Stimulated activated naive CD8-positive, alpha-beta T cell treated with anti-CD3 and anti-CD28 coated beads, Interleukin-15, Interleukin-2, amounts not matched to agents 100 U/mL and 50 U/mL, for 24 hours (primary cell): ENCODE measurements at regions not wholly inside any gene's neighbourhood (a gene's known extent, or its start where the extent isn't known, plus 50 kb on each side); places are given as distances from the start of the nearest gene placed in this dataset.

ENCODE experiments used
- ATAC-seq: fragments of 150-1000 bp; cut with Tn5 transposase; one replicate; pipeline ENCODE4 v1.10.0; 2021
- DNase-seq: peaks from one replicate; pipeline ENCODE4 v3.0.0; 2021

DNA sequence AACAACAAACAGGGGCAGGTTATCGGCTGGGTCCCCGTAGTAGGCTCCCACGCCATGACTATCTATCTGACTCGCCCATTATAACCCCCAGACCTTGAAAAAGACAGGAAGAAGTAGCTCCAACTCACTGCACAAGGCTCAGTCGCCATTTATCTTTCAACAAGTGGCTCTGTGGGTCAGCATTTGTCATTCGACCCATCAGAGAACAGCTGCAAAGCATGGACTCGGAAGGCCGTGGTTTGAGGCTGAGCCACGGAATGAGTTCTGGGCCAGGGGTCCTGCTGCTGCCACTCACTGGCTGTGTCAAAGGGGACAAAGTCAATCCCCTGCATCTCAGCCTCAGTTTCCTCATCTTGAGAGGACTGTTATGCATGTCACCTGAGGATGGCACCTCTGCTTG lies 131.0 kb downstream of the DMRTA2 start:
- no peak for ATAC-seq
- no peak for DNase-seq

DNA sequence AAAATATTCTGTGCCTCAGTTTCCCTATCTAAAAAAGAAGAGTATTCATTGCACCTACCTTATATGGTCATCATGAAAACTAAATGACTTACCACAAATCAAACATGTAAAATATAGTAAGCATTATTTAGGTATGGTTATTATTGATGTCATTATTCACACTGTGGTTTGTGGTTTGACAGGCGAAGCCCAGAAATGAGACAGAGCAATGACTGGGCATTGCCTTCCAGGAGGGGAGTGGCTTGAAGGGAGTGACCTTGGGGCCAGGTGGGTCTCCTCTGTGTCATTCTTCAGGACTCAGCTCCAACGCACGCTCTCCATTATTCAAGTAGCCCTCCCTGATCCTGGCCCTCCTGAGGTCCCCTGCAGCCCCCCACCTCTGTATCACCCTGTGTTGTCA lies 133.7 kb downstream of the DMRTA2 start:
- ATAC-seq (no peak), DNase-seq (no peak)

DNA sequence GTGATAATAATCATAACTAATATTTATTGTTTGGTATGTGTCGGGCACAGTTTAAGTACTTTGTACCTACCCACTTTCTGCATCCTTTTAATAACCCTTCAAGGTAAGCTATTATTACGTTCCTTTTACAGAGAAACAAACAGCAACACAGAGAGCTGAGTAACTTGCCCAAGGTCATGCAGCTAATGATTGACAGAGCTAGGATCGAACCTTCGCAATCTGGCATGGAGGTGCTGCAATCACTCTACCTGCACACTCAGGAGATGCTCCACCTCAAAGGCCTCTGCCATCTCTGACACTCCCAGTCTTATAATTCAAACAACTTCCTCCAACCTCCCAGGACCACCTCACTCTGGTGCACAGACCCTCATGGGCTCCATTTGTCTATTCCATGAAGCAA lies 137.2 kb downstream of the DMRTA2 start:
- DNase-seq (no peak), ATAC-seq (no peak)

DNA sequence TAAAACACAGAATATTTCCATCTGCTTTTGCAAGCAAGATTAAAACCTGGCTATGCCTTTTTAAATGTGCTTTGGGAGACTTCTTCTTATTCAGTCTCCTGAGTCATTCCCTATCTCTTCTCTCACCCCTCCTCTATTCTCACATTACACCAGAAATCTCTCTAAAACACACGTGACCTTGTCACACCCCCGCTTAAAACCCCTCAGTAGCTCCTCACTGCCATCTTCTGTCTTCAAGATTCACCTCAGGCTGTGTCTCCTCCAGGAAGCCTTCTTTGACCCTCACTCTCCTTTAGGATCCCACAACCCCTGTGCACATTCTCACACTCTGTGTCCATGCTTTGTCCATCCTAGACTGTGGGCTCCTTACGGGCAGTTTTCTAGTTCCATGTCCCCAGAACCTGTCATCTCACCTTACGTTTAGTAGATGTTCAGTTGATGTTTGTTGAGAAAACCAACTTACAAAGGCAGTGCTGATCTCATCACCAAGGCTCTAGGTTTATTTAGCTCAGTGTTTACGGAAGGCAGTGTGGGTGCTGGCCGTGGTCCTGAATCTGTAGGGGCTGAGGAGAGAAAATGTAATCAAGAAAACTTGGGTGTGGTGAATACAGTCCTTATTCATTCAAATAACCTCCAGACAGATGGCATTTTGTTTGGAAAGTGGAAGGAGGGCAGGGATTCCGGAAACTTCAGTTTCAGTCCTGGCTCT lies 143.5 kb downstream of the DMRTA2 start:
- no peak for ATAC-seq
- DNase-seq, result peak; percentile 4

DNA sequence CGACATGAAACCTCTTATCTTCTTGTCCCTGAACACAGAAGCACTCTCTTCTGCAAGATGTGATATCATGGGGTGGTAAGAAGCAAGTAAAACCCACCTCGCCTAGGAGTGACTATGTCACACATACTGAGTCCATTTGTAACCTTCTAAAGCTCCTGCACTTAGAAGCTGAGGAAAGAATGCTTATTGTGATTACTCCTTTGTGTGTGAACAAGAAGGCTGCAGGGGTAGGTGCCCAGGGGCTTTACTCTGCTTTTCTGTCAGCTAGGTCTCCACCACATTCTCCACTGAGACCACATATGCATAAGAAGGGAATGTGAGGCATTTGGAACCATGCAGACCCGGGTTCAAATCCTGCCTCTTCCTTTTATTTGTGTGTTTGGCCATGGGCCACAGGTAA lies 144.3 kb downstream of the DMRTA2 start:
- DNase-seq (no peak), ATAC-seq (no peak)

DNA sequence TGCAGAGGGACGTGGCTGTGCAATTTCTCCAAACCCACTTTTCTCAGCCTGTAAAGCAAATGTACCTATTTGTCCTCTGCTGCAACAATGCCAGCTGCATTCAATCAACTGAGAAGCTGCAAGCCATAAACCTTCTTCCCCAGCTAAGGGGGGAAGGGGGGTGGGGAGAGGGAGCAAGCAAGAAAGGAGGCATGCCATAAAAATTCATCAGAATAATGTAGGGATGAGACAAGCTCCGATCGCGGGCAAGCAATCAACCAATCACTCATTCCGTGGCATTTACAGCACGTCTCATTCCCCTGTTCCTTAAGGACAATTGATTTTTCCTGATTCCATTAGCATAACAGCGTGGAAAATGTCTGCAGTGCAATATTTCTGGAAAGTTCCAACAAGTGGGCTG lies 144.8 kb downstream of the DMRTA2 start:
- no peak for ATAC-seq

DNA sequence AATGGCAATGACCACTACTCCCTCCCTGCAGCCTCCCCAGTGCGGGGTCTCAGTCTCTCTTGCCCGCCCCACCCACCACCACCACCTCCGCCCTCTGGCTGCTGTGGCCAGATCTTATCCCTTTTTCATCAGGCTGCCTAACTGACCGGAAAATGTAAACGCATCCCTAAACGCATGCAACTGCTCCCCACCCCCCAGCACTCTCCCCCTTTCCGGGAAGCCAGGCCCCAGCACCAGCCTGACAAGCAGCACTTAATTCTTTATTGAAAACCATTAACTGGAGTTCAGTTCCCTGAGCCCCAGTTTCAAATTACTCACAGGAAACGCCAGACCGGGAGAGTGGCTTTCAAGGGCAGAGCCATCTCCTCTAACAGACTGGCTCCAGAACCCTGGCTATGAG lies 147.7 kb downstream of the DMRTA2 start:
- DNase-seq, result no peak
- ATAC-seq, result no peak

More for the DNA sequence above, 144.8 kb downstream of the DMRTA2 start:
- DNase-seq, result no peak

DNA sequence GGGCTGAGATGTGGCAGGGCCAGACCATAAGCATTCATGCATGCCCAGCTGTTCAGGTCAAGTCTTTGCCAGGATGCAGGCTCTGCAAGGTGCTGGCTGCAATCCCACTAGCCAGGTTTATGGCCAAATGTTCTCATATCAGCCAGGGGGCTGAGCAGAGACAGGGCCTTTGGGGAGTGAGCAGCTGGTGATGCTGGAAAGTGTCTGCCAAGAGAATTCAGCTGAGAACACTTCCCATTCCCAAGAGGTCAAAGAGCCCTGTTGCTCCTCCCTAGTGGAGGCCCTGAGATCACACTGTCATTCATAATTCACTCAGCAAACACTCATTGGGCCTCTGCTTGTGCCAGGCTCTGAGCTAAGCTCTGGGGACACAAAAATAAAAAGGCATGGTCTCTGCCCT lies 150.3 kb downstream of the DMRTA2 start:
- DNase-seq, result no peak
- ATAC-seq, result no peak

DNA sequence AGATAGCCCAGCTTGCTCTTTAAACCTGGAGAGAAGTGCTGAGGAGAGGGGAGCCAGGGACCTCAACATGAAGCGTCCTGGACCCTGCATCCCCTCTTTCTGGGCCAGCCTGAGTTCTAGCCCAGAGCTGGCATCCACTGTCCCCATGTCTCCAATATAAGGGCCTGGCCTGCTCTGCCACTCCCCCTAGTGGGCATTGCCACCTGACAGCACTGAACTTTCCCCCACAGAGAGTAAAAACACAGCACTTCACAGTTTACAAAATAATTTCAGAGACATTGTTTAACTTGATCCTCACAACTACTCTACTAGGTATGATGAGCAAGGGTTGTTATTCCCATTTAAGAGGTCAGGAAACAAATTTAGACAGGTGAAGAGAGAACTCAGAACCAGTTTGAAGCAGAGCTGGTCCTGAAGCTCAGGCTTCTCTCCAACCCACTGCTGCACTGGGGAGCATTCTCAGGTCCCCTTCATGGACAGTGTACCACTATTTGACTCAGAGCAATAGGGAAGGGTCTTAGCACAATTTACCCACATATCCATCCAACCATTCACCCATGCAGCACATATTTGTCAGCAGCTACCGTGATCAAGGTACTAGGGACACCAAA lies 151.2 kb downstream of the DMRTA2 start:
- DNase-seq (peak; percentile 27), ATAC-seq (no peak)

DNA sequence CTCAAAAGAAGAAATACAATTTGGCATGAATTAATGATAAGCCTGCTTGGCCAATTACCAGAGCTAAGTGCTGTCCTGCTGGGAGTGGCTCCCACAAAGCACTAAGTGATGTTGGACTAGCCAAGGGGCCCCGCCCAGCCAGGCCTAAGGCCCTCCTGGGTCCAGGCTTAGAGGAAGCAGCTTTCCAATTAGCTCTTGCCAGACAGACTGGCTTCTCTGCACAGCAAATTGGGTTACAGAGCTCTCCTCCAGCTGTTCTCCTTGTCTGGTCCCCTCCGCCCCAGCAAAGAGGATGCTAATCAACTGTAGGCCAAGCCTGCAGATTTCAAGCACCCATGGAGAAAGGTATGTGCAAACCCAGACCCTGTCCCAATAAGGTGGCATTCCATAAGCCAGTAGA lies 151.9 kb downstream of the DMRTA2 start:
- no peak for DNase-seq
- no peak for ATAC-seq

DNA sequence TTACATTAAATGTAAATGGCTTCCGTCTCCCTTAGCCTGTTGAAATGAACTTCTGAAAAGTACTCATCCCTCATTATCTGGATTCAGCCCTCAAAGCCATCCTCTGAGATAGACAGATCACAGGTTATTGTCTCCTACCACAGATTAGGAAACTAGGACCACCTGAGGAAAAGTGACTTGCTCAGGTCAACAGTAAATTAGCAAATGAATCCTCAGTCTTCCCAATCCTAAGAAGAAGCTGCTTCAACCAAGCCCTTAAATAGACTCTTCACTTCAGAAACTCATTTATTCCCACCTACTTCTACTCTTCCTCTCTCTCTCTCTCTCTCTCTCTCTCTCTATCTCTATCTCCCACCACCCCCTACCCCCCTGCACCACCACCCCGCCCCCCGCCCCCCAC lies 152.3 kb downstream of the DMRTA2 start:
- ATAC-seq (no peak), DNase-seq (no peak)

DNA sequence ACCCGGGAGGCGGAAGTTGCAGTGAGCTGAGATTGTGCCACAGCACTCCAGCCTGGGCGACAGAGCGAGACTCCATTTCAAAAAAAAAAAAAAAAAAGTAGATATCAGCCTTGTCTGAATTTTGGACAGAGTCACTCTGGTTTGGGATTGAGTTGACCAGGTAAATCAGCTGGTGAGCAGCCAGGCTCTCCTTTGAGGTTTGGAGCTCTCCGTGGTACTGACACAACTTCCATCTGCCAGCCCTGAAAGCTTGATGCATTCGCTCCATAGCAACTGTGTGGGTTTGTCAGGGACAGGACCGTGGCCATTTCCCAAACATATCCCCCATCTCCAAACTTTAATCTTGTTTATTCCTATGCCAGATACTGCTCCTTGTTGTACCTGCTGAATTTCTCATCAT lies 155.2 kb downstream of the DMRTA2 start:
- DNase-seq (no peak), ATAC-seq (no peak)

DNA sequence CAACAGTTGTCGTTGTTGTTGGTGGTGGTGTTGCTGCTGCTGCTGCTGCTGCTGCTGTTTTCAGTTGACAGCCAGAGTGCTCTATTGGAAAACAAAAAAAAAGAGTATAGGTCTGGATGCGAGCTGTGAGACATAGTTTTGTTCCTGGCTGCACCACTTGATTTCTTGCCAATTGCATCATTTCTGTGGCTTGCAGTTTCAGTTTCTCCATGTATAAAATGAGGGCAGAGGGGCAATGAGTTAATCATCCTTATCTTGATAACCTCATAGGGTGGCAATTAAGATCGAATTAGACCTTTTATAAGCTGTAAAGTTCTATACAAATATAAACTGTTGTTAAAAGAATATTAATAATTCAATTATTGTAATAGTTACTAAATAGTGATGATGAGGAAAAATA lies 156.7 kb downstream of the DMRTA2 start:
- DNase-seq, result no peak
- no peak for ATAC-seq

DNA sequence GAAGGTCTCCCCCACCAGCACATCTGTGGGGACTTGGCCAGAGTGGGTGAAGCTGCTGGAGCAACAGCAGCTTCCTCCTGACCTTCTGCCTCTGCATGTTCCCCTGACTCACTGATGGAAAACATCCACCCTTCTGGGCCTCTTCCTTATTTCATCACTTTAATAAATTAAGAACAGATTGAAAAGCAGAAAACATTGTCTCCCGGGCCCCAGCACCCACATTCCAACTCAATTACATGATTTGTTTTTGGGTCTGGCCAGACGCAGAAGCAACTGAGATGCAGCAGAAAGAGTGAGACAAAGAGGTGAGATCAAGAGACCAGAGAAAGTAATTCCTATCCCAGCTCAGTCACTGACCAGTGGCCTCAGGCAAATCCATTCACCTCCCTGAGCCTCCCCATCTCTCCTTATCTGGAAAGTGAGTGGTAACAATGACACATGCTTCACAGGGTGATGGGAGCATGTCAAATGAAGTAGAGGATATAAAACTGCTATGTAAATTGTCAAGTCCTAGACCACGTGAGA lies 157.1 kb downstream of the ELAVL4 start:
- DNase-seq (no peak), ATAC-seq (peak; percentile 23)

DNA sequence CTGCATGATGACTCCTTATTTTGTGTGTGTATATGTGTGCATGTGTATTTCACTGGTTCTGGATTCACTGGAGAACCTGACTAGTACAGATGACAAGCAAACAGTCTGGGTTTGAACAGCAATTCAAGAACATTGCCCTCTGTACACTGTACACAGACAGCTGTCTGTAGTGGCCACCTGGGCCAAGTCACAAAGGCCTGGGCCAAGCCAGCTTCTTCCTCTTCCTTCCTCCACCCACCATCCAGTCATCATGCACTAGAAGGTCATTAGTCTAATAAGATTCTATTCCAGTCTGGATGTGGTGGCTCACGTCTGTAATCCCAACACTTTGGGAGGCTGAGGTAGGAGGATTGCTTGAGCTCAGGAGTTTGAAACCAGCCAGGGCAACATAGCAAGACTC lies 155.9 kb downstream of the ELAVL4 start:
- ATAC-seq, result no peak
- no peak for DNase-seq

DNA sequence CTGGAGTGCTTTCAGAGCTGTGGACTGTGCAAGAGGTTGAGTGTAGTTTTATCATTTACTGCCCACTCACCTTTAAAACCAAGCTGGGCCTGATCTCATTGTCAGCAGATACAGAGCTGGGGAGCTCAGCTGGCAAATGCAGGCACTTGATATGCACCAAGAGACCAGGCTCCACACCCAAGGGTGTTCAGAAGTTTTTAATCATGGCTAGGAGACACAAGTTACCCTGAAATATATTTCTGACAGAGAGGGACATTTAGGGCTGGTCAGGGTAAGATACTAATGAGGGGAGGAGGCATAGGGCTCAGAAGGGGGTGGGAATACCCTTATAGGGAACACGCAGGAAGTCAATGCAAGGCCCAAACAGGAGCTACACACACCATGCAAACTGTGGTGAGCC lies 153.7 kb downstream of the ELAVL4 start:
- no peak for DNase-seq
- no peak for ATAC-seq

DNA sequence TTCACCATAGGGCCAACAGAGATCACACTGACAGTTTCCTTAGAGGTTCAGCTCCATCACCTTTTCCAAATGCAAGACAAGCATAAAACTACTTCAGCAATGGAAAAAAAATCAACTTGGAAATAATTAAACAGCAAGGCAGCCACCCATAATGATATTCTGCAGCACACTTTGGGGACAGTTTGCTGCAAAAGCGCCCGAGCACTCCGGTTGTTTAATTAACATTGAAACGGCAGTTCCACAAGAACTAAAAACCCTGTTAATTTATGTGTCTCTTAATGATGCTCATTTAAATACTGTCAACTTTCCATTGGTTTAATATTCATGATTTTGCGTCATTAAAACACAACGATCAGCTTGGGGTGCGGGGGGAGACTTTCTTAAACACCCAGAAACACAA lies 153.2 kb downstream of the ELAVL4 start:
- ATAC-seq (no peak), DNase-seq (no peak)

DNA sequence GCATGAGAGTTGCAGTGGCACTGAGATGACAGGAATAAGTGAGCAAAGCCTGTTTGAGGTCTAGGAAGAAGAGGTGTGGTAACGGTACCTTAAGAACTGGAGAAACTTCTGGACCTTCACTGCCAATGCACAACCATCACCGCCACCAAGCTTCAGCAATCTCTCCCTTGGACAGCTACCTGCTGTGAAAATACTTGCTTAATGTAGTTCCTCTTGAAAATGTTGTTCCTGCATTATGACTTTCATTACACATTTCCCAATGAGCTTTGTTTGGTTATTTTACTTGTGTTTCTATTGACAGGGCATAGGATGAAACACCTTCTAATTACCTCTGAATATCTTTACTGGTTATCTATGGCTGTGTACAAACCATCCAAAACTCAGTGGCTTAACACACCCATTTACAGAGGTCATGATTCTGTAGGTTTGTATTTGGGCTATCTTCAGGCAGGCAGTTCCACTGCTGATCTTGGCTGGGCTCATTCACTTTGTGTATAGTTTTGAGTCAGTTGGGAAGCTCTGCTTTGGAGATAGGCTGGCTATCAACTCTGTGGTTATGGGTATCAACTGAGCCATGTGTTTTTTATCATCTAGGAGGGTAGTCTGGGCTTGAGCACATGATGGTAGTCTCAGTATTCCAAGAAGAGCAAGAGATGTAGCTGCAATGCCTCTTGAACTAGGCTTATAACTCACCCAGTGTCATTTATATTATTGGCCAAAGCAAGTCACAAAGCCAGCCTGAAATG lies 149.4 kb downstream of the ELAVL4 start:
- no peak for DNase-seq
- no peak for ATAC-seq

DNA sequence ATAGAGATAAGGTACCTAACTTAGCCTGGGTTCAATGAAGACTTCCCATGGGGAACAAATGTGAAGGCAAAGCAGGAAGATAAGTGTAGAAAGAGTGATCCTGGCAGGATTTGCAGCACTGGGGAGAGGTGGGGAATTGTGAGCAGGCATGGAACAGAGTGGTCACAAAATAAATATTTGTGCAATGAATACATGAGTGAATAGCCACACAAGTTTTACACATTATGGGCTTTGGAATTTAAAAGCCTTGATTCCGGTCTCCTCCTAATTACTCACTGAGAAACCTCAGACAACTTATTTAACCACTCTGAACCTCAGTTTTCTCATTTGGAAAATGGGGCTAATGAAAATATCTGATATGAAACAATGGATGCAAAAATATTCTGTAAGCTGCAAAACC lies 148.3 kb downstream of the ELAVL4 start:
- ATAC-seq (no peak), DNase-seq (no peak)
